Liver (tissue), 7 donors: ENCODE measurements at regions not wholly inside any gene's neighbourhood (a gene's known extent, or its start where the extent isn't known, plus 50 kb on each side); places are given as distances from the start of the nearest gene placed in this dataset.

Experiments
- DNase-seq: peaks from one replicate; pipeline ENCODE4 v3.0.0-alpha.2; 2017; ENCODE audit warnings: low spot score
- H3K27ac ChIP-seq, 2 donors: one replicate each; pipeline ENCODE4 v1.7.0; 2013; ENCODE audit warnings: inconsistent platforms in 2 of 2, low read length in 2 of 2, control low read depth in 1 of 2, low read depth in 1 of 2, mild to moderate bottlenecking in 1 of 2
- H3K27me3 ChIP-seq, 4 donors: one replicate each; pipeline versions ENCODE4 v1.6.1 to v1.7.0; 2013; ENCODE audit warnings: low read length in 3 of 4, inconsistent platforms in 1 of 4, mild to moderate bottlenecking in 1 of 4, moderate library complexity in 1 of 4; ENCODE audit not compliant: control insufficient read depth in 4 of 4, insufficient read depth in 4 of 4
- H3K36me3 ChIP-seq, 4 donors: one replicate each; pipeline versions ENCODE4 v1.6.1 to v1.7.0; 2013; ENCODE audit warnings: low read length in 3 of 4, mild to moderate bottlenecking in 3 of 4, low read depth in 1 of 4, moderate library complexity in 1 of 4; ENCODE audit not compliant: control insufficient read depth in 4 of 4, insufficient read depth in 3 of 4
- H3K4me1 ChIP-seq, 4 donors: one replicate each; pipeline versions ENCODE4 v1.6.1 to v1.7.0; 2013; ENCODE audit warnings: low read length in 3 of 4, mild to moderate bottlenecking in 3 of 4, moderate library complexity in 1 of 4; ENCODE audit not compliant: control insufficient read depth in 4 of 4, insufficient read depth in 4 of 4
- H3K4me3 ChIP-seq, 3 donors: one replicate each; pipeline versions ENCODE4 v1.6.1 to v1.7.0; 2013; ENCODE audit warnings: low read length in 3 of 3, control low read depth in 1 of 3, low read depth in 1 of 3, mild to moderate bottlenecking in 1 of 3
- H3K9ac ChIP-seq, 2 donors: one replicate each; pipeline ENCODE4 v1.7.0; 2013; ENCODE audit warnings: low read length in 2 of 2, mild to moderate bottlenecking in 2 of 2, moderate library complexity in 2 of 2, control low read depth in 1 of 2, low read depth in 1 of 2
- H3K9me3 ChIP-seq, 4 donors: one replicate each; pipeline versions ENCODE4 v1.6.1 to v1.7.0; 2013; ENCODE audit warnings: low read length in 3 of 4; ENCODE audit not compliant: control insufficient read depth in 4 of 4
- EGR1 ChIP-seq, 2 donors: IDR thresholded peaks; 2 replicates each; pipeline ENCODE4 v1.6.1; 2016 to 2018; ENCODE audit warnings: antibody characterized with exemption in 2 of 2, low read depth in 2 of 2
- FOXA1 ChIP-seq: IDR thresholded peaks from 2 replicates; pipeline ENCODE4 v1.6.1; 2016; ENCODE audit warnings: antibody characterized with exemption
- FOXA2 ChIP-seq: IDR thresholded peaks from 2 replicates; pipeline ENCODE4 v1.6.1; 2016; ENCODE audit warnings: antibody characterized with exemption
- HNF4G ChIP-seq: IDR thresholded peaks from 2 replicates; pipeline ENCODE4 v1.6.1; 2016; ENCODE audit warnings: antibody characterized with exemption
- JUND ChIP-seq, 2 donors: IDR thresholded peaks; 2 replicates each; pipeline ENCODE4 v1.6.1; 2016; ENCODE audit warnings: antibody characterized with exemption in 2 of 2
- RAD21 ChIP-seq, 2 donors: IDR thresholded peaks; 2 replicates each; pipeline ENCODE4 v1.6.1; 2016; ENCODE audit warnings: antibody characterized with exemption in 2 of 2, mild to moderate bottlenecking in 2 of 2
- REST ChIP-seq: IDR thresholded peaks from 2 replicates; pipeline ENCODE4 v1.6.1; 2016; ENCODE audit warnings: antibody characterized with exemption, mild to moderate bottlenecking
- TAF1 ChIP-seq: conservative IDR thresholded peaks from 2 replicates; pipeline ENCODE4 v1.6.1; 2016; ENCODE audit warnings: antibody characterized with exemption, mild to moderate bottlenecking
- YY1 ChIP-seq: IDR thresholded peaks from 2 replicates; pipeline ENCODE4 v1.6.1; 2016; ENCODE audit warnings: antibody characterized with exemption, mild to moderate bottlenecking
- ZBTB33 ChIP-seq: IDR thresholded peaks from 2 replicates; pipeline ENCODE4 v1.6.1; 2016; ENCODE audit warnings: antibody characterized with exemption
- WGBS: extraction: QIAGEN DNeasy Blood & Tissue Kit; methylation state at CpG from one replicate; pipeline ENCODE4 v1.1.7; 2013; 5-methylcytosine and 5-hydroxymethylcytosine counted together
- donor health status: healthy.
- donor health status: healthy.
- donor health status: healthy.
- donor health status: healthy.

- Histone ChIP-seq H3K9ac (no peak overlapping the region), H3K4me1 (no peaks in the 10 kb centered on the region), H3K4me3 (no peak overlapping the region), H3K9me3 (no peaks in the 10 kb centered on the region), H3K36me3 (no peaks in the 10 kb centered on the region), H3K27me3 (no peaks in the 10 kb centered on the region), H3K27ac (no peak overlapping the region)
- TF ChIP-seq JUND (IDR thresholded peaks at IDR 0.05) = no peak
- TF ChIP-seq YY1 = no peak
- TF ChIP-seq TAF1 = no peak
- TF ChIP-seq REST = no peak
- no peak for TF ChIP-seq ZBTB33
- no peak for TF ChIP-seq FOXA1
- TF ChIP-seq FOXA2 = no peak
- TF ChIP-seq EGR1 (IDR thresholded peaks at IDR 0.05; ENCODE audit: low read depth in 2 of 2) = no peak
- no peak for DNase-seq
- WGBS = 90% methylated on average over 2 of the region's 2 CpGs
Measured at GRCh38 chr5:122722341-122722740, 52.5 kb upstream of the SNX2 start.

GRCh38 chr5:122723606-122724352 is 51.1 kb upstream of the SNX2 start:
- 80% methylated on average over 4 of the region's 4 CpGs for WGBS
- Histone ChIP-seq H3K27ac (no peak overlapping the region), H3K36me3 (no peaks in the 10 kb centered on the region), H3K4me3 (no peak overlapping the region), H3K9ac (no peak overlapping the region), H3K27me3 (no peaks in the 10 kb centered on the region), H3K4me1 (no peaks in the 10 kb centered on the region), H3K9me3 (no peaks in the 10 kb centered on the region)
- TF ChIP-seq FOXA2 (no peak), HNF4G (no peak), TAF1 (no peak), RAD21 (IDR thresholded peaks at IDR 0.05) (no peak)
- no peak for DNase-seq
